WERI-Rb-1 (cell line): ENCODE measurements at regions not wholly inside any gene's neighbourhood (a gene's known extent, or its start where the extent isn't known, plus 50 kb on each side); places are given as distances from the start of the nearest gene placed in this dataset.

Experiments used
- DNase-seq: peaks from one replicate; pipeline ENCODE4 v3.0.0-alpha.2; 2020
- H3K27ac ChIP-seq: fragments of 250-450 bp; sonication (Bioruptor Pico); 2 replicates; pipeline ENCODE4 v1.5.1; 2020; ENCODE audit warnings: mild to moderate bottlenecking, moderate library complexity
- H3K27me3 ChIP-seq: fragments of 250-450 bp; sonication (Bioruptor Pico); 2 replicates; pipeline ENCODE4 v1.5.1; 2021; ENCODE audit warnings: mild to moderate bottlenecking, low read depth, moderate library complexity; ENCODE audit not compliant: insufficient read depth, severe bottlenecking
- H3K36me3 ChIP-seq: fragments of 250-450 bp; sonication (Bioruptor Pico); 2 replicates; pipeline ENCODE4 v1.5.1; 2020; ENCODE audit warnings: mild to moderate bottlenecking, moderate library complexity
- H3K4me3 ChIP-seq: 2 replicates; pipeline ENCODE4 v1.5.1; 2011; ENCODE audit warnings: low read depth, mild to moderate bottlenecking, control low read depth, low read length
- H3K9me3 ChIP-seq: fragments of 250-450 bp; sonication (Bioruptor Pico); 2 replicates; pipeline ENCODE4 v1.5.1; 2021; ENCODE audit warnings: mild to moderate bottlenecking, moderate library complexity; ENCODE audit not compliant: severe bottlenecking
- CTCF ChIP-seq: IDR thresholded peaks from 2 replicates; pipeline ENCODE4 v1.5.1; 2011; ENCODE audit warnings: low read depth, mild to moderate bottlenecking, control low read depth, inconsistent platforms, low read length

- Histone ChIP-seq H3K27ac (no peak overlapping the region), H3K4me3 (no peak overlapping the region), H3K36me3 (no peaks in the 10 kb centered on the region), H3K27me3 (no peaks in the 10 kb centered on the region), H3K9me3 (no peaks in the 10 kb centered on the region)
- TF ChIP-seq CTCF: no peak
- DNase-seq: no peak
These were observed 72.4 kb upstream of the TNFAIP3 start for GRCh38 chr6:137794516-137795201.

- Histone ChIP-seq H3K27me3 (no peaks in the 10 kb centered on the region), H3K9me3 (no peaks in the 10 kb centered on the region), H3K4me3 (no peak overlapping the region), H3K27ac (no peak overlapping the region), H3K36me3 (no peaks in the 10 kb centered on the region)
- no peak for DNase-seq
- no peak for TF ChIP-seq CTCF
These were observed 71.6 kb upstream of the TNFAIP3 start for GRCh38 chr6:137795501-137795900.

GRCh38 chr6:137798261-137798660 lies 68.8 kb upstream of the TNFAIP3 start:
- H3K27me3 ChIP-seq: no peaks in the 10 kb centered on the region
- H3K36me3 ChIP-seq: no peaks in the 10 kb centered on the region
- H3K27ac ChIP-seq: no peak overlapping the region
- TF ChIP-seq CTCF: no peak
- H3K4me3 ChIP-seq: no peak overlapping the region
- DNase-seq: no peak
- no peaks in the 10 kb centered on the region for H3K9me3 ChIP-seq

- no peaks in the 10 kb centered on the region for H3K36me3 ChIP-seq
- no peak overlapping the region for H3K4me3 ChIP-seq
- no peak overlapping the region for H3K27ac ChIP-seq
- no peak for DNase-seq
- TF ChIP-seq CTCF: no peak
- H3K27me3 ChIP-seq: no peaks in the 10 kb centered on the region
- no peaks in the 10 kb centered on the region for H3K9me3 ChIP-seq
These were observed 68.2 kb upstream of the TNFAIP3 start for GRCh38 chr6:137798846-137799245.

GRCh38 chr6:137799950-137800568 lies 67.0 kb upstream of the TNFAIP3 start:
- H3K4me3 ChIP-seq: no peak overlapping the region
- no peaks in the 10 kb centered on the region for H3K27me3 ChIP-seq
- H3K36me3 ChIP-seq: no peaks in the 10 kb centered on the region
- TF ChIP-seq CTCF: peak; percentile 53
- peak; percentile 33 for DNase-seq
- no peaks in the 10 kb centered on the region for H3K9me3 ChIP-seq
- no peak overlapping the region for H3K27ac ChIP-seq

GRCh38 chr6:137800762-137801161 lies 66.3 kb upstream of the TNFAIP3 start:
- no peak for DNase-seq
- Histone ChIP-seq H3K27ac (no peak overlapping the region), H3K4me3 (no peak overlapping the region), H3K27me3 (no peaks in the 10 kb centered on the region), H3K9me3 (no peaks in the 10 kb centered on the region), H3K36me3 (no peaks in the 10 kb centered on the region)
- no peak for TF ChIP-seq CTCF
